NOMO-1 treated with dmso at 0.1 percent for 144 hours (cell line): ENCODE measurements at regions not wholly inside any gene's neighbourhood (a gene's known extent, or its start where the extent isn't known, plus 50 kb on each side); places are given as distances from the start of the nearest gene placed in this dataset.
"Not testable (repeated sequence)": the region's sequence is repeated elsewhere in the genome, so short reads cannot be mapped to it uniquely, and the experiment has no call there.

Experiments
- DNase-seq: peaks from one replicate; lab custom pipeline; 2025; ENCODE audit not compliant: unreplicated experiment; lab: John Stamatoyannopoulos, UW

DNA sequence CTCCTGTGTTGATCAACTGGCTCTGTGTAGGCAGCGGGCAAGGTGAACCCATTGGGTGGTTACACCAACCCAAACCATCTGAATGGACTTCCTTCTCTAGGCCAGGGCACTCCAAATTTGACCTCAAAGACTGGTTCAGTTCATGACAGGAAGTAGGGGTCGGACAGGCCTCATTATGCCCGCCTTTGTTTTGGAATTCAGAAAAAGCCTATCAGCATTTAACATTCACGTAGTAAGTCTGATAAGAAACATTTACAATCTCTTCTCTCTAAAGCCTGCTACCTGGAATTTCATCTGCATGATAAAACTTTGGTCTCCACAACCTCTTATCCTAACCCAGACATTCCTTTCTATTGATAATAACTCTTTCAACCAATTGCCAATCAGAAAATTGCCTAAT is 97.1 kb upstream of the ETV3 start:
- DNase-seq: no peak

DNA sequence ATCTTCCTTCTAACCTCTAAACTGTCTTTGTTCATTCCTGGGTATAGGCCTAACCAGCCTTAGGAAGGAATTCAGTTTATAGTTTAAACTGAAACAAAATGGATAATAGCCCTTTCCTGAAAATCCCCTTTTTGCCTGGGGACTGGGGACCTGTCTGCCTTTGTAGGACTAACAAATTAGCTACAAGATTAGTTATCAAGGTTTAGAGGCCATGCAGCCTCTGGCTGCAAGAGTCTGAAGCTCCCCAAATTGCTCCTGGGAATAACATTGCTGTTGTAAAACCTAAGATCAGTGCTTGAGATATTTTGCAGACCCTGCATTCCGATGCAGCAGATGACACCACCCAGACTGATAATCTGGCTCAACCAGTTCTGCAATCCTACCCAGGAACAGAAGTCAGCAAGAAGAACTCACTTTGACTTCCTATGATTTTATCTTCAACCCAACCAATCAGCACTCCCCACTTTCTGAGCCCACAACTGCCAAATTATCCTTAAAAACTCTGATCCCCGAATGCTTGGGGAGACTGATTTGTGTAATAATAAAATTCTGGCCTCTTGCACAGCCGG is 96.6 kb upstream of the ETV3 start:
- DNase-seq: no peak

DNA sequence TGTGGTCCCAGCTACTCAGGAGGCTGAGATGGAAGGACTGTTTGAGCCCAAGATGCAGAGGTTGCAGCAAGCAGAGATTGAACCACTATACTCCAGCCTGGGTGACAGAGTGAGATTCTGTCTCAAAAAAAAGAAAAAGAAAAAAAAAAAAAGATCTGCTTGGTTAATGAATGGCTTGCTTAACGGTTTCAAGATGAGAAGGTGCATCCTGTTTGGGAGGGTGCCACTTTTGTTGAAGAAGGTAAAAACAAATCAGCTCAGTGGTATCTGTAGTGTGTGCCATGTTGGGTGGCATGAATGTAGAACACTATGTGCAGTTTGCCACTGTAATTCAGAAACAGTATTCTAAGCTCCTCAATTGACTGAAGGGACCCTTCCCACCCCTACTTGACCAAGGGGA is 94.9 kb upstream of the ETV3 start:
- DNase-seq: no peak

DNA sequence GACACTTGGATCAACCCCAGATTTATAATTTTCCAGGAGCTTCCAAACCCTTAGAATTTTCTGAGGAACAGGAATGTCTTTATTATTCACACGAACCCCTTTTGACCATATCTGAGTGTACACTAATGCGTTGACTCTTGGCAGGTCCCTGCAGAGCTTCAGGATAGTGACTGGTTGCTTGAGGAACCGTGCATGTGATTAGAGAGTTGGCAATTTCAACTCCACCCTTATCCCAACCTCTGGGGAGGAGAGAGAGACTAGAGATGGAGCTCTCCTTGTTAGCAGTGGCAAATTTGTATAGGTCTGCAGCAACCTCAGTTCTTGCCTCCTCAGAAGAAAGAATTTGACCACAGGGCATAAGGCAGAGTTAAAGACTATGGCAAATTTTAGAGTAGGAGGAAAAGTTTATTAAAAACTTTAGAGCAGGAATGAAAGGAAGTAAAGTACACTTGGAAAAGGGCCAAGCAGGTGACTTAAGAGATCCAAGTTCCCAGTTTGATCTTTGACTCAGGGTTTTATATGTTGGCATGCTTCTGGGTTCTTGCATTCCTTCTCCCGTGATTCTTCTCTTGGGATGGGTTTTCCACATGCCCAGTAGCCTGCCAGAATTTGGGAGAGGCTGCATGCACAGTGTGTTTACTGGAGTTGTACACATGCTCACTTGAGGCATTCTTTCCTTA is 93.8 kb upstream of the ETV3 start:
- no peak for DNase-seq

DNA sequence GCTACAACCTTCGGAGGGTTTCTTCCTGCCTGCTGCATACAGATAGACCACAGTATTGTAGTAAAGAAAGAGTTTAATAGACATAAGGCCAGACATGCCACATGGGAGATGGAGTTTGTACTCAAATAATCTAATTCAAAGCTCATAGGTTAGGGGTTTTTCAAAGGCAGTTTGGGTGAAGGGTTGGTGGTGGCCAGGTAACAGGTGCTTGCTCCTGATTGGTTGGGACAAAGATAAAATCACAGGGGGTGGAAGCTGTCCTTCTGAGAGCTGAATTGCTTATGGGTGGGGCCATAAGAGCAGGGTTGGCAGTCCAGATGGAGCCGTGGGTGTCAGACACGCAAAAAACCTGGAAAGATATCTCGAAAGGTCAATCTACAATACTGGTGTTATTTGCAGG is 92.3 kb upstream of the ETV3 start:
- DNase-seq: no peak

DNA sequence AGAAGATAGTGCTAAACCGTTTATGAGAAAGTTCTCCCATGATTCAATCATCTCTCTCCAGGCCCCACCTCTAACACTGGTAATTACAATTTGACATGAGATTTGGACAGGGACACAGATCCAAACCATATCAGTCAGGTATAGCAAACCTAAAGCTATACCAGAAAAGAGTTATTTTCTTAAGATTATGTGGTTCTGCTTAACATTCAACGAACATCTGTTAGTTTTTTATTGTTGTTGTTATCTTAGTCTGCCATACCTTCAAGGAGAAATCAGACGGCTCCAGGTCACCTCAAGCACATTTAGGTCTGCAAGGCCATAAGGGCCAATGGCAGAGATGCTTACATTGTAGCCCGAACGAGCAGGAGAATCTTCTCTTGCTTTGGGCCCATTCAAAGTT is 89.5 kb upstream of the ETV3 start:
- DNase-seq: no peak

DNA sequence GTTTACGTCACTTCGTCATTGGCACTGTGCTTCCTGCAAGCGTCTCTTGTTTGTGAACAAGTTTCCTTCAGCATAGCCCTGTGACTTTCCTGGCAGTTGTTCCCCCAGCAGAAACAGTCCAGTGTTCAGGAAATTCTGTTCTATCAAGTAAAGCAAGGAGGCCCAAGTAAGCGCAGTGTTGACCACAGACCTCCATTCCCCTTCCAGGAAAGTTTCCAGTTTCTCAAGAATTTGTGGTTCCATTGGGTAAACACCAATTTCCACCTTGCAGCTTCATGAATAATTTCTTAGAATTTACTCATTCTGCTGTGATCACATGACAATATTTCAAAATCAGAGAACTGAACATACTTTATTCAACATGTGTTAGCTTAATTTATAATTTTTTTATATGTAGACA is 88.5 kb upstream of the ETV3 start:
- DNase-seq: no peak

DNA sequence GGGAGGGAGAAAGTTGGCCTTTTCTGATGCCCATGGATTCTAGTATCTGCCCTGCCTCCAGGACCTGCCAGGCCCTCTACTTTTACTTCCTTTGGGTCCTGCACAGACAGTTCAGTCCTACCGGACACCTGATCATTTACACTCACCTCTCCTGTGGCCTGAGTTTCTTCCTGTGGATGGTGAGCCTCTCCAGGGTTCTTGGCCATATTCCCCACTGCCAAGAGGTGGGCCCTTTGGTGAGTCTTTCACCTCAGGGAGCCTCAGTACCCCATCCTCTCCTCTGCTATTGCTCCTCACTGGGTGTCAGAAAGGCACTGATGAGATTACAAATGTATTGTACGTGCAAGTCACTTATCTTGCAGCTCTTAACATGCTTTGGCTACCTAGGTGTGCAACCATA is 81.4 kb upstream of the ETV3 start:
- no peak for DNase-seq

DNA sequence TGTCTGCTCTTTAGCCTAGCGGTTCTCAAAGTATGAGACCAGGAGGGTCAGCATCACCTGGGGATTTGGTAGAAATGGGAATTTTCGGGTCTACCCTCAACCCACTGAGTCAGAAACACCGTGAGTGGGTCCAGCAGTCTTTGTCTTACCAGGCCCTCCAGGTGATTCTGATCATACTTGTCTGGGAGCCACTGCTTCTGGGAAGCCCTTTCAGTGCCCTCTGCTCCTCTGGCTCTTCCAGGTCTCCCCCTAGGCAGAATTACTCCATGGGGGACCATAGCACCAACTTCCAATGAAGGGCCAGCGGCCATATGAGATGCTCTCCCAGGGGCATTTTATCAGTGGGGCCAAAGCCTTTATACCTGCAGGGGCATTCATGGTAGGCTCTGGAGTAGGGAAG is 81.0 kb upstream of the ETV3 start:
- no peak for DNase-seq

DNA sequence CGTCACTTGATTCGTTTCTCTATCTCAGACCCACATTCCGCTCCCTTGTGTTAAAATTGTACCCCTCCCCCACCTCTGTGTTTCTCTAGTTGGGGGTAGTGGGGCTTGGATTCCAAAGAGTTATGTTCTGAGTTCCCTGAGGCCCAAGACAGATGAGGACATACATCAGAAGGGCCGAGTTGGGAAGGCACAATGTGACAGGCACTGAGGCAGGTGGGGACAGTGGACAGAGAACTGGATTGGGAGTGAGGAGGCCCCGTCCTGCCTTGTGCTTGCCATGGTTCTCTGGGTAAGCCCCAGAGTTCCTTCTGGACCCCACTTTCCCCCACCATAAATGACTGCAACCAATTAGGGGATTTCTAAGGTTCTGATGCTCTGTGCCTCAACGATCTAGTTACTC is 80.5 kb upstream of the ETV3 start:
- no peak for DNase-seq

DNA sequence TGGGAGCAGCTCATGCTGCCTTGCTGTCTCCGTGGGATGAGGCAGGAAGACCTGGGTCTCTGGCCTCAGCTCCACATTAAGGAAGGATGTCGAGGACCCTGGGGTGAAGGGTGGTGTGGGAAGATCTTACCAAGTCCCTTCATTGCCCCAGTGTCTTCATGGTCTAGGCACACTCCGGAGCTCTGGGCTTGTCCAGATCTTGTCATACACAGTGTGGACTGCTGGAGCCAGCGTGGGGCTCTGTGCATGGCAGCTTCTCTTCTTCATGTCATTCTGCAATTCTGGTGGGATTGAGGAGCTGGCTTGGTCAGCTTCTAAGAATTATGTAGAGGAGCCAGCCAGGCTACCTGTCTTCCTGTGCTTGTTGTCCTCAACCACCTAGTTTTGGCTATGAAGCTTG is 79.3 kb upstream of the ETV3 start:
- no peak for DNase-seq

DNA sequence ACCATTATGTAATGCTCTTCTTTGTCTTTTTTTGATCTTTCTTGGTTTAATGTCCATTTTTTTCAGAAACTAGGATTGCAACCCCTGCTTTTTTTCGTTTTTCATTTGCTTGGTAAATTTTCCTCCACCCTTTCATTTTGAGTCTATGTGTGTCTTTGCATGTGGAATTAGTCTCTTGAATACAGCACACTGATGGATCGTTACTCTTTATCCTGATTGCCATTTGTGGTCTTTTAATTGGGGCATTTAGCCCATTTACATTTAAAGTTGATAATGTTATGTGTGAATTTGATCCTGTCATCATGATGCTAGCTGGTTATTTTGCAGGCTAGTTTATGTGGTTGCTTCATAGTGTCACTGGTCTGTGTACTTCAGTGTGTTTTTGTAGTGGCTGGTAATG is 75.6 kb upstream of the ETV3 start:
- DNase-seq: no peak

DNA sequence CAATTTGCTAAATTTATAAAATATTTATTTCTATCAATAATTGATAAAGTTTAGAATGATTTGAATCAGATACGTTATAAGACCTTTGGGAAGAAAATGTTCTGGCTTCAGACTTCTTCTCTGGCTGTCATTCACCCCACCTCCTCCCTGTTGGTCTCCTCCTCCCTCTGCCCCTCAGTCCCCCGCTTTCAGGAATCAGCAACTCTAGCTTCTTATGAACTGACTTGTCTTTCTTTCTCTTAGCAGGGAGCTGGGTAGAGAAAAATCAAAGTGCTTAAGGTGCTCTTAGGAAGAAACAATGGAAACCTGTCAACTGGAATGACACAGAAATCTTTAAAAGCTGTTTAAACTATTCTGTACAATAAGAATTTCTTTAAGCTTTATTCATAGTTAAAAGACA is 71.3 kb upstream of the ETV3 start:
- DNase-seq: no peak

DNA sequence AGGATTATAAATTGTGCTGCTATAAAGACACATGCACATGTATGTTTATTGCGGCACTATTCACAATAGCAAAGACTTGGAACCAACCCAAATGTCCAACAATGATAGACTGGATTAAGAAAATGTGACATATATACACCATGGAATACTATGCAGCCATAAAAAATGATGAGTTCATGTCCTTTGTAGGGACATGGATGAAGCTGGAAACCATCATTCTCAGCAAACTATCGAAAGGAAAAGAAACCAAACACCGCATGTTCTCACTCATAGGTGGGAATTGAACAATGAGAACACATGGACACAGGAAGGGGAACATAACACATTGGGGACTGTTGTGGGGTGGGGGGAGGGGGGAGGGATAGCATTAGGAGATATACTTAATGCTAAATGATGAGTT is 67.8 kb upstream of the ETV3 start:
- DNase-seq: not testable (repeated sequence)

DNA sequence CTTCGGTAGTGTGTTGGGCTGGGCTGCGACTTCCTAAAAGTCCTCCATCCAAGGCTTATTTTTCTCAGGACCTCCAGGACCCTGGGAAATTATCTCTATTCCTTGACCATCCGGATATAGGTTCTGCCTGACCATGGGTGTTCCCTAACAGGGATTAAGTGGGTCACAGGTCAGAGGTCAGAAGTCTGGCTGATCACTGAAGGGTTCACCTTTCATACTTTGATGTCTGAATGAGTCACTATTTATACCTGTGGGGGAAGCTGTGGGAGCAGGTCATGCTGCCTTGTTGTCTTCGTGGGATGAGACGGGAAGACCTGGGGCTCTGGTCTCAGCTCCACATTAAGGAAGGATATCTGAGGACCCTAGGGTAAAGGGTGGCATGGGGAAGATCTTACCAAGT is 65.0 kb upstream of the ETV3 start:
- DNase-seq: no peak

DNA sequence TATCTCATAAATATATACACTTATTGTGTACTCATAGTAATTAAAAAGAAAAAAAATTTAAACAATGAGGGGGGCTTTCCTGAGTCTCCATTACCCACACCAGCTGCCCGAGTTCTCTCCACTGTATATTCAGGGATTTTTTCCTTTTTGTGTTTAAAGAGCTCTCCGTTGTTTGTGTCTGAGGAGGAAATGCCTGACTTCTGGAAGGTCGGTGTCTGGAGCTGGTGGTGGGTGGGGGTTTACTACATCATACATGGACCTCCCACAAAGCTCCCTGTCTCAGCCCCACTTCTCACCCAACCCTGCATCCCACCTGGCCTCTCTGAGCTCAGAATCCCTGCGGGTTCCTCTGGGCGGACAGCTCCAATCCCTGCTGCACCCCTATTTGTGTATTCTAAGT is 64.1 kb upstream of the ETV3 start:
- no peak for DNase-seq

DNA sequence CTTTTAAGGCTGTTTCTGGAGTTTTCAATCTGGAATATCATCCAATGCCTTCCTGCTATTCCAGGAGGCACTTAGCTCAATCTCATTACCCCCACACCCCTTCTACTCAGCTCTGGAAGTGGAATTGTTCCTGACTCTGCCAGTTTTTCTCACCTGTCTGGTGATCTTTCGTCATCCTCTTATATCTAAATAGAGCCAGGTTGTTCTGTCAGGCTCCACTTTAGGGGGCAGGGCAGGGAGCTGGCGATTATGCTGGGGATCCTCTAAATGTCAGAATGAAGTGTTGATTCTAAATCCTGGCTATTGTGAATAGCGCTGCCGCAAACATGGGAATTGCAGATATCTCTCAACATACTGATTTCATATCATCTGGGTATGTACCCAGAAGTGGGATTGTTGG is 63.6 kb upstream of the ETV3 start:
- no peak for DNase-seq

DNA sequence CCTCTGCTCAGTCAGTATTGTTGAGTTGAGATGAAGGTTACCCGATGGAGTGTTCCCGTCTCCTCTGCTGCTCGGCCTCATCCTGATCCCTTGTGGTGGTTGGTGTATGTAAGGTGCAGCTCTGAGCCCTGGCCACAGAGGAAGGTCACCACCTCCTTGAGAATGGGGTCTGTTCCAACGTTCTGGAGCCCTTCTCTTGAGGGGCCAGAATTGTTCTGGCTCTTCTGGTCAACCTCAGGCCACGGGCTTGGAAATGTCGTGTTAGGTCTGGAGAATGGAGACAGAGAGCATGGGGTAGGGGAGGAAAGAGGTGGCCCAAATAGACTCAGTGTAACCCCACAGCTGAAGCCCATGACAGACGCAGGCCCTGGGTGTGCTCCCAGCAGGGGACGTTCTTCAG is 62.3 kb upstream of the ETV3 start:
- DNase-seq: no peak

DNA sequence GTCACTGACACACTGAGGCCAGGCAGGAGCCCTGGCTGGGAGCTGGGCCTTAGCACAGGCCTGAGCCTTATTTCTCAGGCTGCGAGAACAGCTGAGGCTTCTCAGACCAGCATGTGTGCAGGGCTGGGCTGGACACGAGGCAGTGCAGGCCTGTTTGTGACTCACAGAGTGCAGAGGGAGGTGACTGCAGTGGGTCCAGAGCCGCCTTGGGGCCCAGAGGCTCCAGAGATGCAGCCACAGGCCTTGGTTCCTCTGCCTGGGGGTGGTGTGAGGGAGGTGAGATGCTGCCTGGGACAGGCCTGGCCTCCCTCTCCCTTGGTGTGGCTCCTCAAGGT is 61.2 kb upstream of the ETV3 start:
- DNase-seq: no peak

DNA sequence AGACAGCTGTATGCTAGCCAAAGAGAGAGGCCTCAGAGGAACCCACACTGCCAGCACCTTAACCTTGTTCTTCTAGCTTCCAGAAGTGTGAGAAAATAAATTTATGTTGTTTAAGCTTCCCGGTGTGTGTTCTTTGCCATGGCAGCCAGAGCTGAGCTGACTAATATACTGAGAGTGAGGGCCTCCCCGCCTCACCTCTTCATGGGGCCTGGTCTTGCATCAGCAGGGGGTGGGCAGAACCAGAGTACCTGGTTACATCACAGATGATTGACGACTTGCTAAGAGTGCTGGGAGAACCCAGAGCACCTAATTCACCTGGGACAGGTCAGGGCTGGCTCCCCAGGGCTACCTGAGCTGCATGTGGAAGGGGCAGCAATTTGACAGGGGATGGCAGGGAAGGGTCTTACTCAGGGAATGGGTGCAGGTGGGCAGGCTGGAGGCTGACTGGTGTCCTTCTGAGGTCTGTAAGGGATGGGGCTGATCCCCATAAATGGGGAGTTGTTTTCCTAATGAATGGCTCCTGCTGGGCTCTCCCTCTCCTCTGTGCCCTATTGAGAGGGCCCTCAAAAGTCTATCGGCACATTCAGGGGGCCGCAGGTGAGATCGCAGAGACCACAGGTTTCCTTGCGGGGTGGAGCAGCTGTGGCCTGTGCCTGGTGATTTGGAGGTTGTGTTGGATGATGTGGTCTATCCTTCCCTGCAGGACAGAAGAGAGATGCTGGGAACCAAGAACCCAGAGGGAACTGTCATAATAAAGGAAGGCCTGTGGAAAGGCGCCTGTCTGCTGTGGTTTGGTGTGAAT is 60.6 kb upstream of the ETV3 start:
- no peak for DNase-seq

DNA sequence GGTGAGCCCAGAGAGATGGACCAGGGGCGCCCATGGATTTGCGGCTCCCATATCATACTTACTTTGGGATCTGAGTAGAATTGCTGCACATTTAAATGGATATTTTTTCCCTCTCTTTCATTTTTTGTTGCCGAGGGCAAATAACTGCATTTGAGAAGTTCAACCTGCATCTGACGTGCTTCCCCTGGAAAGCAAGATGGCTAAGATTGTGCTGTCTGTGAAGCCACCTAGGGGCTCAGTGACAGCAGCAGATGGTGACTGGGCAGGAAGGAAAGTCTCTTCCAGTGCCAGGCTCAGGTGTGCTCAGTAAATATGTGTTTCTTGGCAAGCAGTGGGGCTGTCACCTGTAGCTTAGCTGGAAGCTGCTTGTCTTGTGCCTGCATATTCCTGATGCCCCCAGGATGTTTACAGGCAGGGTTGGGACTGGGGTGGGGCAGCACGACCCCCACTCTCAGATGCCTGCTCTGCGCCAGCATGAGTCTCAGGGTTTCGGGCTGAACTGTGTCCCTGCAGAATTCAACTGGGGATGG is 59.8 kb upstream of the ETV3 start:
- DNase-seq: no peak

DNA sequence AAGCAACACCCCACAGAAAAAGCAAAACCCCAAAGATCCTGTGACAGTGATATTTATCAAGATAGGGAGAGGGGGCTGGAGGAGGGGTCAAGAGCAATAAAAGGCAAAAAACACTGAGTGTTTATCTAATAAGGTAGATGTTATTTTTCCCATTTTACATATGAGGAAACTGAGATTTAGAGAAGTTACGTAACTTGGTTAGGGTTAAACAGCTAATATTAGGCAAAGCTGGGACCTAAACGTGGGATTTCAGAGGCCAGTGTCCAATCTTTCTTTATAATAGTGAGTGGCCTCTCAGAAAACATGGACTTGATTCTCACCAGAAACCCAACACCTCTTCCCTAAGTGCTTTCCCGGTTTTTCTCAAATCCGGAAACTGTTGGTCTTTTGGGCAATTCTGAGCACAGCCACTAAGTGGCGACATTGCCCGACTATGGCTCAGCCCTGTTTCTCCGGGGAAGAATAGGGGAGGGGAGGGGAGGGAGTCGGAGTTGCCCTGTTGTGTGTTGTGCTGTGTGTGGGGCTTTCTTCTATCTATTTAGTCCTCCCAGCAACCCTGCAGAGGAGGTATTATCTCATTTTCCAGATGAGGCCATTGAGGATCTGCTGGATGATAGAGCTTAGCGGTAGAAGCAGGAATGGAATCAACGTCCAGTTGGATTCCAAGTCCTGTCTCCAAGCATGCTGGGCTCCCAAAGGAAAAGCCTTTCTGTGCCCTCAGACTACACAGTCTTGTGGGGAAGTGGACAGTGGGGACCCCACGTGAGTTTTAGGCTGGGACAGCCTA is 58.7 kb upstream of the ETV3 start:
- not testable (repeated sequence) for DNase-seq
